Neural progenitor cell (in vitro differentiated cells): ENCODE measurements at regions not wholly inside any gene's neighbourhood (a gene's known extent, or its start where the extent isn't known, plus 50 kb on each side); places are given as distances from the start of the nearest gene placed in this dataset.
"Not testable (repeated sequence)": the region's sequence is repeated elsewhere in the genome, so short reads cannot be mapped to it uniquely, and the experiment has no call there.

Source experiments
- DNase-seq: peaks from one replicate; pipeline ENCODE4 v3.0.0-alpha.2; 2016; ENCODE audit warnings: low spot score
- H2AFZ ChIP-seq: fragments of 200-600 bp; sonication (generic); replicated peaks from 2 replicates; pipeline ENCODE4 v1.6.1; 2016; ENCODE audit warnings: antibody characterized with exemption
- H3F3A ChIP-seq: fragments of 200-600 bp; sonication (generic); 2 replicates; pipeline ENCODE4 v1.6.1; 2016; ENCODE audit warnings: antibody characterized with exemption, low read depth
- H3K27ac ChIP-seq: fragments of 200-600 bp; sonication (generic); 2 replicates; pipeline ENCODE4 v1.5.1; 2016; ENCODE audit warnings: mild to moderate bottlenecking
- H3K27me3 ChIP-seq: fragments of 200-600 bp; sonication (generic); 2 replicates; pipeline ENCODE4 v1.6.1; 2016; ENCODE audit warnings: mild to moderate bottlenecking, moderate library complexity
- H3K36me3 ChIP-seq: fragments of 200-600 bp; sonication (generic); 2 replicates; pipeline ENCODE4 v1.5.1; 2016
- H3K4me1 ChIP-seq: fragments of 200-600 bp; sonication (generic); 2 replicates; pipeline ENCODE4 v1.6.1; 2016; ENCODE audit warnings: mixed run types
- H3K4me2 ChIP-seq: fragments of 200-600 bp; sonication (generic); 2 replicates; pipeline ENCODE4 v1.6.1; 2016
- H3K4me3 ChIP-seq: fragments of 200-600 bp; sonication (generic); 2 replicates; pipeline ENCODE4 v1.5.1; 2016
- H3K79me2 ChIP-seq: fragments of 200-600 bp; sonication (generic); 2 replicates; pipeline ENCODE4 v1.6.1; 2016; ENCODE audit warnings: low read depth
- H3K9ac ChIP-seq: fragments of 200-600 bp; sonication (generic); 2 replicates; pipeline ENCODE4 v1.6.1; 2016
- H3K9me3 ChIP-seq: fragments of 200-600 bp; sonication (generic); 2 replicates; pipeline ENCODE4 v1.5.1; 2016; ENCODE audit warnings: low read depth
- H4K20me1 ChIP-seq: fragments of 200-600 bp; sonication (generic); 2 replicates; pipeline ENCODE4 v1.6.1; 2016; ENCODE audit warnings: low read depth
- H3K27ac Mint-ChIP-seq: 3 replicates; pipeline ENCODE4 v1.8.0; 2021; ENCODE audit warnings: mixed read lengths
- H3K27me3 Mint-ChIP-seq: 2 replicates; pipeline ENCODE4 v1.8.0; 2022; ENCODE audit warnings: low read depth, mild to moderate bottlenecking, inconsistent platforms, moderate library complexity, mixed read lengths; ENCODE audit not compliant: insufficient read depth
- H3K36me3 Mint-ChIP-seq: 3 replicates; pipeline ENCODE4 v1.8.0; 2021; ENCODE audit warnings: mixed read lengths
- H3K4me1 Mint-ChIP-seq: 3 replicates; pipeline ENCODE4 v1.8.0; 2021; ENCODE audit warnings: mixed read lengths
- H3K4me3 Mint-ChIP-seq: 3 replicates; pipeline ENCODE4 v1.8.0; 2021; ENCODE audit warnings: mild to moderate bottlenecking, moderate library complexity, mixed read lengths
- H3K9me3 Mint-ChIP-seq: 3 replicates; pipeline ENCODE4 v1.8.0; 2020; ENCODE audit warnings: mixed read lengths
- CTCF ChIP-seq: fragments of 200-600 bp; sonication (generic); IDR thresholded peaks from 2 replicates; pipeline ENCODE4 v1.5.1; 2017; ENCODE audit warnings: antibody characterized with exemption, mild to moderate bottlenecking
- EZH2 ChIP-seq: fragments of 200-600 bp; sonication (generic); IDR thresholded peaks from 2 replicates; pipeline ENCODE4 v1.6.1; 2017; ENCODE audit warnings: antibody characterized with exemption, mild to moderate bottlenecking, moderate library complexity
- EZH2phosphoT487 ChIP-seq: fragments of 200-600 bp; sonication (generic); IDR thresholded peaks from 2 replicates; pipeline ENCODE4 v1.6.1; 2017; ENCODE audit warnings: antibody characterized with exemption

GRCh38 chrX:113492895-113493294 lies 652.3 kb upstream of the AMOT start:
- Histone ChIP-seq H3K9me3 (no peaks in the 10 kb centered on the region), H3K4me1 (no peaks in the 10 kb centered on the region), H3F3A (no peaks in the 10 kb centered on the region), H3K27ac (no peak overlapping the region), H3K4me3 (no peak overlapping the region), H3K9ac (no peak overlapping the region), H2AFZ (no peak overlapping the region), H3K36me3 (no peaks in the 10 kb centered on the region), H4K20me1 (no peaks in the 10 kb centered on the region), H3K4me2 (no peak overlapping the region), H3K79me2 (no peaks in the 10 kb centered on the region), H3K27me3 (no peaks in the 10 kb centered on the region)
- Mint-ChIP-seq H3K4me1 (no peaks in the 10 kb centered on the region), H3K4me3 (no peak overlapping the region), H3K9me3 (no peaks in the 10 kb centered on the region), H3K36me3 (no peaks in the 10 kb centered on the region), H3K27ac (no peak overlapping the region), H3K27me3 (no peaks in the 10 kb centered on the region)
- TF ChIP-seq CTCF, result no peak
- TF ChIP-seq EZH2phosphoT487, result no peak
- no peak for TF ChIP-seq EZH2
- DNase-seq, result no peak

GRCh38 chrX:113473418-113473817 lies 632.8 kb upstream of the AMOT start:
- H3K4me3 Mint-ChIP-seq, result no peak overlapping the region
- Histone ChIP-seq H3K27me3 (no peaks in the 10 kb centered on the region), H2AFZ (no peak overlapping the region), H3K9me3 (no peaks in the 10 kb centered on the region), H3K36me3 (no peaks in the 10 kb centered on the region), H3K4me1 (no peaks in the 10 kb centered on the region), H3F3A (no peaks in the 10 kb centered on the region), H3K27ac (no peak overlapping the region), H4K20me1 (no peaks in the 10 kb centered on the region), H3K9ac (no peak overlapping the region), H3K79me2 (no peaks in the 10 kb centered on the region), H3K4me3 (no peak overlapping the region), H3K4me2 (no peak overlapping the region)
- peaks cover 3% of the 10 kb centered on the region for H3K9me3 Mint-ChIP-seq
- no peaks in the 10 kb centered on the region for H3K36me3 Mint-ChIP-seq
- no peaks in the 10 kb centered on the region for H3K27me3 Mint-ChIP-seq
- TF ChIP-seq CTCF, result no peak
- no peak for TF ChIP-seq EZH2
- no peak for TF ChIP-seq EZH2phosphoT487
- H3K4me1 Mint-ChIP-seq, result no peaks in the 10 kb centered on the region
- DNase-seq, result no peak
- H3K27ac Mint-ChIP-seq, result no peak overlapping the region

GRCh38 chrX:113473015-113473414 lies 632.4 kb upstream of the AMOT start:
- not testable (repeated sequence) for H3F3A ChIP-seq, H3K9me3 ChIP-seq, H3K27me3 ChIP-seq, DNase-seq, H3K36me3 ChIP-seq, H3K79me2 ChIP-seq, H3K4me1 ChIP-seq, H4K20me1 ChIP-seq, H3K4me2 ChIP-seq, H3K9me3 Mint-ChIP-seq, H3K9ac ChIP-seq, H2AFZ ChIP-seq, H3K27me3 Mint-ChIP-seq, H3K27ac Mint-ChIP-seq, H3K27ac ChIP-seq, H3K36me3 Mint-ChIP-seq, H3K4me1 Mint-ChIP-seq, H3K4me3 Mint-ChIP-seq, H3K4me3 ChIP-seq

GRCh38 chrX:113470166-113470565 lies 629.5 kb upstream of the AMOT start:
- H3K27ac Mint-ChIP-seq, result no peak overlapping the region
- Histone ChIP-seq H3K9ac (no peak overlapping the region), H3K9me3 (no peaks in the 10 kb centered on the region), H3K4me3 (no peak overlapping the region), H3K27me3 (no peaks in the 10 kb centered on the region), H3K4me1 (no peaks in the 10 kb centered on the region), H3F3A (no peaks in the 10 kb centered on the region), H3K36me3 (peaks cover 3% of the 10 kb centered on the region), H3K27ac (no peak overlapping the region), H3K4me2 (no peak overlapping the region), H2AFZ (no peak overlapping the region), H3K79me2 (no peaks in the 10 kb centered on the region), H4K20me1 (no peaks in the 10 kb centered on the region)
- H3K4me1 Mint-ChIP-seq, result no peaks in the 10 kb centered on the region
- no peaks in the 10 kb centered on the region for H3K36me3 Mint-ChIP-seq
- H3K4me3 Mint-ChIP-seq, result no peak overlapping the region
- no peaks in the 10 kb centered on the region for H3K9me3 Mint-ChIP-seq
- no peak for TF ChIP-seq EZH2
- no peak for TF ChIP-seq EZH2phosphoT487
- no peak for TF ChIP-seq CTCF
- no peak for DNase-seq
- no peaks in the 10 kb centered on the region for H3K27me3 Mint-ChIP-seq
